H9 (cell line): ENCODE measurements at regions not wholly inside any gene's neighbourhood (a gene's known extent, or its start where the extent isn't known, plus 50 kb on each side); places are given as distances from the start of the nearest gene placed in this dataset.

ENCODE experiments used
- DNase-seq: peaks from one replicate; pipeline ENCODE4 v3.0.0-alpha.2; 2017
- H2AFZ ChIP-seq: one replicate; pipeline ENCODE4 v1.6.1; 2013; ENCODE audit warnings: mild to moderate bottlenecking, low read length, control low read depth, moderate library complexity
- H2AK5ac ChIP-seq: 2 replicates; pipeline ENCODE4 v1.6.1; 2013; ENCODE audit warnings: low read length, control low read depth, mixed read lengths; ENCODE audit not compliant: insufficient read length
- H2BK120ac ChIP-seq: one replicate; pipeline ENCODE4 v1.6.1; 2013; ENCODE audit warnings: low read depth, mild to moderate bottlenecking, low read length, control low read depth, inconsistent platforms; ENCODE audit not compliant: poor library complexity, severe bottlenecking
- H2BK12ac ChIP-seq: 2 replicates; pipeline ENCODE4 v1.6.1; 2013; ENCODE audit warnings: low read length, control low read depth, mixed read lengths, low read depth; ENCODE audit not compliant: insufficient read length
- H2BK15ac ChIP-seq: 2 replicates; pipeline ENCODE4 v1.6.1; 2013; ENCODE audit warnings: low read depth, low read length, control low read depth
- H2BK20ac ChIP-seq: one replicate; pipeline ENCODE4 v1.6.1; 2013; ENCODE audit warnings: low read depth, mild to moderate bottlenecking, low read length, control low read depth, inconsistent platforms; ENCODE audit not compliant: poor library complexity, severe bottlenecking
- H2BK5ac ChIP-seq: 2 replicates; pipeline ENCODE4 v1.6.1; 2013; ENCODE audit warnings: low read length, control low read depth, mixed read lengths; ENCODE audit not compliant: insufficient read length
- H3K14ac ChIP-seq: 2 replicates; pipeline ENCODE4 v1.6.1; 2013; ENCODE audit warnings: low read length, control low read depth; ENCODE audit not compliant: insufficient read depth
- H3K18ac ChIP-seq: 2 replicates; pipeline ENCODE4 v1.6.1; 2013; ENCODE audit warnings: low read depth, mild to moderate bottlenecking, mixed read lengths, low read length, control low read depth; ENCODE audit not compliant: insufficient read length
- H3K23ac ChIP-seq: 2 replicates; pipeline ENCODE4 v1.6.1; 2013; ENCODE audit warnings: low read length, control low read depth, mixed read lengths, low read depth; ENCODE audit not compliant: insufficient read length
- H3K23me2 ChIP-seq: 2 replicates; pipeline ENCODE4 v1.6.1; 2013; ENCODE audit warnings: low read depth, mild to moderate bottlenecking, mixed read lengths, low read length, control low read depth; ENCODE audit not compliant: insufficient read length, poor library complexity, severe bottlenecking
- H3K27ac ChIP-seq: 2 replicates; pipeline ENCODE4 v1.5.1; 2013; ENCODE audit warnings: low read length, control low read depth, mixed read lengths, low read depth; ENCODE audit not compliant: insufficient read length
- H3K27me3 ChIP-seq: 2 replicates; pipeline ENCODE4 v1.6.1; 2013; ENCODE audit warnings: low read length, control low read depth, inconsistent platforms; ENCODE audit not compliant: insufficient read depth
- H3K4ac ChIP-seq: 2 replicates; pipeline ENCODE4 v1.6.1; 2013; ENCODE audit warnings: low read depth, mild to moderate bottlenecking, control low read depth, inconsistent platforms, low read length, moderate library complexity
- H3K4me1 ChIP-seq: 2 replicates; pipeline ENCODE4 v1.6.1; 2013; ENCODE audit warnings: low read length, control low read depth, inconsistent platforms; ENCODE audit not compliant: insufficient read depth
- H3K4me2 ChIP-seq: 2 replicates; pipeline ENCODE4 v1.6.1; 2013; ENCODE audit warnings: low read length, control low read depth, mixed read lengths; ENCODE audit not compliant: insufficient read length, insufficient read depth
- H3K56ac ChIP-seq: 2 replicates; pipeline ENCODE4 v1.6.1; 2013; ENCODE audit warnings: low read depth, mild to moderate bottlenecking, mixed read lengths, low read length, control low read depth; ENCODE audit not compliant: insufficient read length
- H3K79me1 ChIP-seq: 2 replicates; pipeline ENCODE4 v1.6.1; 2013; ENCODE audit warnings: low read depth, mild to moderate bottlenecking, moderate library complexity, low read length, control low read depth, inconsistent platforms; ENCODE audit not compliant: insufficient read depth, poor library complexity, severe bottlenecking
- H3K79me2 ChIP-seq: 2 replicates; pipeline ENCODE4 v1.6.1; 2013; ENCODE audit warnings: low read length, control low read depth, inconsistent platforms; ENCODE audit not compliant: insufficient read depth
- H3K9ac ChIP-seq: 2 replicates; pipeline ENCODE4 v1.6.1; 2013; ENCODE audit warnings: low read length, control low read depth, mixed read lengths; ENCODE audit not compliant: insufficient read length; ENCODE audit errors: extremely low read depth
- H3K9me3 ChIP-seq: one replicate; pipeline ENCODE4 v1.6.1; 2013; ENCODE audit warnings: low read depth, low read length, inconsistent platforms; ENCODE audit not compliant: control insufficient read depth
- H3T11ph ChIP-seq: one replicate; pipeline ENCODE4 v1.6.1; 2013; ENCODE audit warnings: mild to moderate bottlenecking, low read length, control low read depth, inconsistent platforms
- H4K20me1 ChIP-seq: one replicate; pipeline ENCODE4 v1.6.1; 2013; ENCODE audit not compliant: control insufficient read depth, insufficient read length, insufficient read depth
- H4K5ac ChIP-seq: 2 replicates; pipeline ENCODE4 v1.6.1; 2013; ENCODE audit warnings: low read depth, mild to moderate bottlenecking, mixed read lengths, low read length, control low read depth; ENCODE audit not compliant: insufficient read length
- H4K8ac ChIP-seq: replicated peaks from 2 replicates; pipeline ENCODE4 v1.6.1; 2013; ENCODE audit warnings: low read length, control low read depth, mixed read lengths, low read depth; ENCODE audit not compliant: insufficient read length
- H4K91ac ChIP-seq: 2 replicates; pipeline ENCODE4 v1.6.1; 2013; ENCODE audit warnings: low read depth, mild to moderate bottlenecking, moderate library complexity, mixed read lengths, low read length, control low read depth; ENCODE audit not compliant: insufficient read length
- H3K27ac Mint-ChIP-seq, 3 experiments: 2 replicates in 2 of 3; 3 replicates in 1 of 3; pipeline ENCODE4 v1.8.0; 2020 to 2021; ENCODE audit warnings: mixed read lengths in 3 of 3, mild to moderate bottlenecking in 1 of 3, moderate library complexity in 1 of 3
- H3K27me3 Mint-ChIP-seq: 2 replicates; pipeline ENCODE4 v1.8.0; 2021; ENCODE audit warnings: low read depth, mild to moderate bottlenecking, moderate library complexity, mixed read lengths
- H3K36me3 Mint-ChIP-seq, 3 experiments: 2 replicates in 2 of 3; 3 replicates in 1 of 3; pipeline ENCODE4 v1.8.0; 2020 to 2021; ENCODE audit warnings: low read depth in 3 of 3, mixed read lengths in 3 of 3; ENCODE audit not compliant: insufficient read depth in 1 of 3
- H3K4me1 Mint-ChIP-seq, 2 experiments: 2 replicates each; pipeline ENCODE4 v1.8.0; 2020; ENCODE audit warnings: mixed read lengths in 2 of 2
- H3K4me3 Mint-ChIP-seq, 2 experiments: 2 replicates in 1 of 2; 3 replicates in 1 of 2; pipeline ENCODE4 v1.8.0; 2020 to 2021; ENCODE audit warnings: mild to moderate bottlenecking in 2 of 2, mixed read lengths in 2 of 2, moderate library complexity in 1 of 2
- H3K9me3 Mint-ChIP-seq, 2 experiments: 2 replicates in 1 of 2; 3 replicates in 1 of 2; pipeline ENCODE4 v1.8.0; 2020; ENCODE audit warnings: mild to moderate bottlenecking in 2 of 2, mixed read lengths in 2 of 2, moderate library complexity in 1 of 2
- WGBS: extraction: QIAGEN DNeasy Blood & Tissue Kit; methylation state at CpG from one replicate; pipeline ENCODE4 v1.1.7; 2013; ENCODE audit warnings: missing lambda C conversion rate, low lambda C conversion rate, mixed read lengths; ENCODE audit not compliant: insufficient read length; ENCODE audit errors: extremely low coverage; 5-methylcytosine and 5-hydroxymethylcytosine counted together
- TF ChIP-seq, protein P1 (sequence below): fragments of 200-600 bp; sonication (generic); conservative IDR thresholded peaks from 3 replicates; pipeline ENCODE4 v1.8.0; 2021; ENCODE audit warnings: antibody characterized with exemption, mild to moderate bottlenecking

DNA sequence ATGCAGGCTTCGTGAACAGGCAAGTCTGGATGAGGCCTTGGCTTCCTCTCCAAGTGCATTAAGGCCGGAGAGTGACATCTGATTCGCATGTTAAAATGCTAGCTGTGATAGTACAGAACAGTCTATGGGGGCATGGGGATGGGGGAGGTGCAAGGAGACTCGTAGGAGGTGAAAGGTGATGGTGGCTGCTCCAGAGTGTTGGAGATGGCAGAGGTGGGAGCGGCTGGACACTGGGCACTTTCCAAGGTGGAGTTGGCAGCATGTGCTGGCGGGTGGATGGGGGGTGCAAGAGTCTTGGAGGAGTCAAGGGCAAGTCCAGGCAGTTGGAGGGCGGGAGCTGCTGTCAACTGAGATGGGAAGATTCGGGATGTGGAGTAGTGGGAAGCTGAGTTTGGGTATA is 350.9 kb upstream of the TNRC6C start:
- H3K56ac ChIP-seq, result no peak overlapping the region
- no peak overlapping the region for H3K9ac ChIP-seq
- no peak overlapping the region for H3T11ph ChIP-seq
- H3K79me2 ChIP-seq, result no peaks in the 10 kb centered on the region
- Mint-ChIP-seq H3K27ac (no peak overlapping the region; a peak in 1 of 7 replicates), H3K36me3 (no peaks in the 10 kb centered on the region), H3K4me1 (no peaks in the 10 kb centered on the region; a peak in 1 of 4 replicates), H3K4me3 (no peak overlapping the region), H3K9me3 (no peaks in the 10 kb centered on the region), H3K27me3 (peaks cover 11% of the 10 kb centered on the region)
- H4K91ac ChIP-seq, result no peak overlapping the region
- H2AK5ac ChIP-seq, result no peak overlapping the region
- no peak overlapping the region for H2AFZ ChIP-seq
- no peak overlapping the region for H2BK12ac ChIP-seq
- no peaks in the 10 kb centered on the region for H3K4me1 ChIP-seq
- no peak overlapping the region for H2BK5ac ChIP-seq
- H3K14ac ChIP-seq, result no peak overlapping the region; the same call in 1 of the 2 replicates
- H3K27me3 ChIP-seq, result no peaks in the 10 kb centered on the region
- TF ChIP-seq, protein P1, sequence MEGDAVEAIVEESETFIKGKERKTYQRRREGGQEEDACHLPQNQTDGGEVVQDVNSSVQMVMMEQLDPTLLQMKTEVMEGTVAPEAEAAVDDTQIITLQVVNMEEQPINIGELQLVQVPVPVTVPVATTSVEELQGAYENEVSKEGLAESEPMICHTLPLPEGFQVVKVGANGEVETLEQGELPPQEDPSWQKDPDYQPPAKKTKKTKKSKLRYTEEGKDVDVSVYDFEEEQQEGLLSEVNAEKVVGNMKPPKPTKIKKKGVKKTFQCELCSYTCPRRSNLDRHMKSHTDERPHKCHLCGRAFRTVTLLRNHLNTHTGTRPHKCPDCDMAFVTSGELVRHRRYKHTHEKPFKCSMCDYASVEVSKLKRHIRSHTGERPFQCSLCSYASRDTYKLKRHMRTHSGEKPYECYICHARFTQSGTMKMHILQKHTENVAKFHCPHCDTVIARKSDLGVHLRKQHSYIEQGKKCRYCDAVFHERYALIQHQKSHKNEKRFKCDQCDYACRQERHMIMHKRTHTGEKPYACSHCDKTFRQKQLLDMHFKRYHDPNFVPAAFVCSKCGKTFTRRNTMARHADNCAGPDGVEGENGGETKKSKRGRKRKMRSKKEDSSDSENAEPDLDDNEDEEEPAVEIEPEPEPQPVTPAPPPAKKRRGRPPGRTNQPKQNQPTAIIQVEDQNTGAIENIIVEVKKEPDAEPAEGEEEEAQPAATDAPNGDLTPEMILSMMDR, result no peak
- H3K23me2 ChIP-seq, result no peaks in the 10 kb centered on the region
- H3K18ac ChIP-seq, result no peak overlapping the region
- no peak overlapping the region for H2BK15ac ChIP-seq
- no peak overlapping the region for H4K5ac ChIP-seq
- no peaks in the 10 kb centered on the region for H3K9me3 ChIP-seq
- H4K8ac ChIP-seq, result no peak overlapping the region
- H3K27ac ChIP-seq, result no peak overlapping the region
- no CpG with 5 or more reads among the region's 8 CpGs for WGBS
- H2BK20ac ChIP-seq, result no peak overlapping the region
- no peaks in the 10 kb centered on the region for H3K79me1 ChIP-seq
- no peaks in the 10 kb centered on the region for H4K20me1 ChIP-seq
- H3K4me2 ChIP-seq, result no peak overlapping the region
- no peak for DNase-seq
- no peak overlapping the region for H2BK120ac ChIP-seq
- H3K23ac ChIP-seq, result no peak overlapping the region
- no peak overlapping the region for H3K4ac ChIP-seq
